ENCODE measurements at regions not wholly inside any gene's neighbourhood (a gene's known extent, or its start where the extent isn't known, plus 50 kb on each side); places are given as distances from the start of the nearest gene placed in this dataset.

GRCh38 chr4:31360786-31361185 is 640.6 kb downstream of the PCDH7 start:
- TF ChIP-seq POLR2A (IDR thresholded peaks at IDR 0.05): no peak
- TF ChIP-seq, protein P1, sequence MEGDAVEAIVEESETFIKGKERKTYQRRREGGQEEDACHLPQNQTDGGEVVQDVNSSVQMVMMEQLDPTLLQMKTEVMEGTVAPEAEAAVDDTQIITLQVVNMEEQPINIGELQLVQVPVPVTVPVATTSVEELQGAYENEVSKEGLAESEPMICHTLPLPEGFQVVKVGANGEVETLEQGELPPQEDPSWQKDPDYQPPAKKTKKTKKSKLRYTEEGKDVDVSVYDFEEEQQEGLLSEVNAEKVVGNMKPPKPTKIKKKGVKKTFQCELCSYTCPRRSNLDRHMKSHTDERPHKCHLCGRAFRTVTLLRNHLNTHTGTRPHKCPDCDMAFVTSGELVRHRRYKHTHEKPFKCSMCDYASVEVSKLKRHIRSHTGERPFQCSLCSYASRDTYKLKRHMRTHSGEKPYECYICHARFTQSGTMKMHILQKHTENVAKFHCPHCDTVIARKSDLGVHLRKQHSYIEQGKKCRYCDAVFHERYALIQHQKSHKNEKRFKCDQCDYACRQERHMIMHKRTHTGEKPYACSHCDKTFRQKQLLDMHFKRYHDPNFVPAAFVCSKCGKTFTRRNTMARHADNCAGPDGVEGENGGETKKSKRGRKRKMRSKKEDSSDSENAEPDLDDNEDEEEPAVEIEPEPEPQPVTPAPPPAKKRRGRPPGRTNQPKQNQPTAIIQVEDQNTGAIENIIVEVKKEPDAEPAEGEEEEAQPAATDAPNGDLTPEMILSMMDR (IDR thresholded peaks at IDR 0.05): no peak

Measured in adrenal gland (tissue), 5 donors.